Caco-2 (cell line): ENCODE measurements at regions not wholly inside any gene's neighbourhood (a gene's known extent, or its start where the extent isn't known, plus 50 kb on each side); places are given as distances from the start of the nearest gene placed in this dataset.
"Not testable (repeated sequence)": the region's sequence is repeated elsewhere in the genome, so short reads cannot be mapped to it uniquely, and the experiment has no call there.

Experiments
- BruUV-seq: library from RNA; stranded (reverse); fragments of 400-500 nt; replicated peaks from 2 replicates; lab custom pipeline; 2021; lab: Mats Ljungman, UMichigan
- CTCF ChIA-PET: fragments of 300-600 bp; sonication (Branson Sonifier 250); formaldehyde crosslinking; loops from one replicate; lab custom pipeline; 2022; ENCODE audit warnings: antibody characterized with exemption; lab: Charles Lee
- POLR2A ChIA-PET: fragments of 300-600 bp; sonication (Branson Sonifier 250); formaldehyde crosslinking; loops from one replicate; lab custom pipeline; 2022; ENCODE audit warnings: antibody characterized with exemption; lab: Charles Lee
- DNase-seq, 2 experiments: peaks; one replicate each; pipeline versions ENCODE4 v3.0.0 to v3.0.0-alpha.2; 2020 to 2022
- H3K27me3 ChIP-seq: replicated peaks from 2 replicates; pipeline ENCODE4 v1.6.0; 2011; ENCODE audit warnings: low read length; ENCODE audit not compliant: control insufficient read depth, insufficient read depth
- H3K36me3 ChIP-seq: 2 replicates; pipeline ENCODE4 v1.5.1; 2011; ENCODE audit warnings: low read length; ENCODE audit not compliant: control insufficient read depth, insufficient read depth
- H3K4me1 ChIP-seq: fragments of 250-450 bp; sonication (Bioruptor Pico); 2 replicates; pipeline ENCODE4 v1.5.1; 2020; ENCODE audit warnings: mild to moderate bottlenecking
- H3K4me3 ChIP-seq: 2 replicates; pipeline ENCODE4 v1.5.1; 2011; ENCODE audit warnings: low read depth, mild to moderate bottlenecking, control low read depth, low read length
- H3K9me3 ChIP-seq: fragments of 250-450 bp; sonication (Bioruptor Pico); 2 replicates; pipeline ENCODE4 v1.5.1; 2020; ENCODE audit warnings: mild to moderate bottlenecking, moderate library complexity
- H3K27ac Mint-ChIP-seq: one replicate; pipeline ENCODE4 v1.8.0; 2022; ENCODE audit warnings: mixed read lengths; ENCODE audit not compliant: unreplicated experiment
- H3K27me3 Mint-ChIP-seq: one replicate; pipeline ENCODE4 v1.8.0; 2022; ENCODE audit warnings: mixed read lengths; ENCODE audit not compliant: insufficient read depth, unreplicated experiment
- H3K36me3 Mint-ChIP-seq: one replicate; pipeline ENCODE4 v1.8.0; 2022; ENCODE audit warnings: mild to moderate bottlenecking, mixed read lengths; ENCODE audit not compliant: insufficient read depth, unreplicated experiment
- H3K4me1 Mint-ChIP-seq: one replicate; pipeline ENCODE4 v1.8.0; 2022; ENCODE audit warnings: low read depth, mixed read lengths; ENCODE audit not compliant: unreplicated experiment
- H3K4me3 Mint-ChIP-seq: one replicate; pipeline ENCODE4 v1.8.0; 2022; ENCODE audit warnings: mild to moderate bottlenecking, moderate library complexity, mixed read lengths; ENCODE audit not compliant: unreplicated experiment
- H3K9me3 Mint-ChIP-seq: one replicate; pipeline ENCODE4 v1.8.0; 2022; ENCODE audit warnings: mixed read lengths; ENCODE audit not compliant: unreplicated experiment
- intact Hi-C: fragments of 100-400 bp; cut with micrococcal nuclease; formaldehyde crosslinking; loops from one replicate; pipeline ENCODE4 v1.10.0; 2022; ENCODE audit not compliant: unreplicated experiment
- TF ChIP-seq, protein P1 (sequence below), 2 experiments: fragments of 200-600 bp in 1 of 2; IDR thresholded peaks; 1 replicate in 1 of 2; 2 replicates in 1 of 2; pipeline versions ENCODE4 v1.5.1 to v1.8.0; 2011 to 2022; ENCODE audit warnings: antibody characterized with exemption in 1 of 2, control low read depth in 1 of 2, inconsistent platforms in 1 of 2, low read depth in 1 of 2, low read length in 1 of 2, mild to moderate bottlenecking in 1 of 2, moderate library complexity in 1 of 2; ENCODE audit not compliant: insufficient read depth in 1 of 2, severe bottlenecking in 1 of 2, unreplicated experiment in 1 of 2

DNA sequence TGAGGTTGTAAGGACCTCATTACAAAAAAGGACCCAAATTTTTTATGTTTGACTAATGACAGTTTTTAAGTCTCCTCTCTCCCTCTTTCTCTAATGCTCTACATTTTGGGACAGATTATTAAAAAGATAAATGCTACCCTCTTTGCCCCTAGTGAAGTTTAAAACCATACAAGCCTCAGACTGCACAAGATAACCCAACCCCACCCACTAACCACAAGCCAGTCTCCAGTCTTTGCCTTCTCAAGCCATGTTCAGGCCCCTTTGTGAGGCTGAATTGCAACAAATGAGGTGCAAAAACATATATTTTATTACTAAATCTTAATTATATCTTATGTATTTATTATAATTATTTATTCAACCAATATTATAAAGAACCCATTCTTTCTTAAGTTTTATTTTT, 597.2 kb upstream of the BRINP3 start:
- H3K9me3 ChIP-seq: peaks cover 4% of the 10 kb centered on the region; the same call in 1 of the 2 replicates
- Mint-ChIP-seq H3K27ac (no peak overlapping the region), H3K9me3 (no peaks in the 10 kb centered on the region), H3K4me1 (no peaks in the 10 kb centered on the region), H3K36me3 (no peaks in the 10 kb centered on the region), H3K27me3 (no peaks in the 10 kb centered on the region), H3K4me3 (no peak overlapping the region)
- intact Hi-C loops: no loop called here
- H3K4me1 ChIP-seq: no peaks in the 10 kb centered on the region
- no TSS peak for BruUV-seq
- TF ChIP-seq, protein P1, sequence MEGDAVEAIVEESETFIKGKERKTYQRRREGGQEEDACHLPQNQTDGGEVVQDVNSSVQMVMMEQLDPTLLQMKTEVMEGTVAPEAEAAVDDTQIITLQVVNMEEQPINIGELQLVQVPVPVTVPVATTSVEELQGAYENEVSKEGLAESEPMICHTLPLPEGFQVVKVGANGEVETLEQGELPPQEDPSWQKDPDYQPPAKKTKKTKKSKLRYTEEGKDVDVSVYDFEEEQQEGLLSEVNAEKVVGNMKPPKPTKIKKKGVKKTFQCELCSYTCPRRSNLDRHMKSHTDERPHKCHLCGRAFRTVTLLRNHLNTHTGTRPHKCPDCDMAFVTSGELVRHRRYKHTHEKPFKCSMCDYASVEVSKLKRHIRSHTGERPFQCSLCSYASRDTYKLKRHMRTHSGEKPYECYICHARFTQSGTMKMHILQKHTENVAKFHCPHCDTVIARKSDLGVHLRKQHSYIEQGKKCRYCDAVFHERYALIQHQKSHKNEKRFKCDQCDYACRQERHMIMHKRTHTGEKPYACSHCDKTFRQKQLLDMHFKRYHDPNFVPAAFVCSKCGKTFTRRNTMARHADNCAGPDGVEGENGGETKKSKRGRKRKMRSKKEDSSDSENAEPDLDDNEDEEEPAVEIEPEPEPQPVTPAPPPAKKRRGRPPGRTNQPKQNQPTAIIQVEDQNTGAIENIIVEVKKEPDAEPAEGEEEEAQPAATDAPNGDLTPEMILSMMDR (IDR thresholded peaks at IDR 0.05; ENCODE audit: insufficient read depth in 1 of 2, low read depth in 1 of 2, low read length in 1 of 2, severe bottlenecking in 1 of 2, unreplicated experiment in 1 of 2): no peak
- H3K27me3 ChIP-seq: no peaks in the 10 kb centered on the region
- no peak overlapping the region for H3K4me3 ChIP-seq
- ChIA-PET POLR2A (no interaction called here), CTCF (no interaction called here)
- no peak for DNase-seq
- H3K36me3 ChIP-seq: no peaks in the 10 kb centered on the region

DNA sequence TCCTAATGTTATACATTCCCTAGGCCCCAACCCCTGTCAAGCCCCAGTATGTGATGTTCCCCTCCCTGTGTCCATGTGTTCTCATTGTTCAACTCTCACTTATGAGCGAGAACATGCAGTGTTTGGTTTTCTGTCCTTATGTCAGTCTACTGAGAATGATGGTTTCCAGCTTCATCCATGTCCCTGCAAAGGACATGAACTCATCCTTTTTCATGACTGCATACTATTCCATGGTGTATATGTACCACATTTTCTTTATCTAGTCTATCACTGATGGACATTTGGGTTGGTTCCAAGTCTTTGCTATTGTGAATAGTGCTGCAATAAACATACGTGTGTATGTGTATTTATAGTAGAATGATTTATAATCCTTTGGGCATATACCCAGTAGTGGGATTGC, 605.4 kb upstream of the BRINP3 start:
- POLR2A ChIA-PET, H3K27me3 ChIP-seq, H3K36me3 ChIP-seq, H3K9me3 ChIP-seq, DNase-seq, H3K4me3 ChIP-seq, H3K27me3 Mint-ChIP-seq, CTCF ChIA-PET, H3K4me3 Mint-ChIP-seq, H3K36me3 Mint-ChIP-seq, BruUV-seq, H3K4me1 Mint-ChIP-seq, H3K4me1 ChIP-seq, H3K9me3 Mint-ChIP-seq, H3K27ac Mint-ChIP-seq, intact Hi-C loops: not testable (repeated sequence)

DNA sequence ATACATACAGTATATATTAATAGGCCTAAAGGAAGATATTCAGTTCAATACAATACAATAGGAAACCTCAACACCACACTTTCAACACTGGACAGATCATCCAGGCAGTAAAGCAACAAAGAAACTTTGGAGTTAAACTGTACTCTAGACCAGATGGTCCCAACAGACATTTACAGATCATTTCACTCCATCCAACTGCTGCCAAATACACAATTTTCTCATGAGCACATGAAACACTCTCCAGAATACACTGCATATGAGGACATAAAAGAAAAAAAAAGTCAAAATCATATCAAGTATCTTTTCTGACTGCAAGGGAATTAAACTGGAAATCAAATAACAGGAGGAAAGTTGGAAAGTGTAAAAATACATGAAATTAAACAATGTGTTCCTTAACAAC, 607.5 kb upstream of the BRINP3 start:
- no peak for DNase-seq
- H3K9me3 ChIP-seq: no peaks in the 10 kb centered on the region; the same call in 1 of the 2 replicates
- no peaks in the 10 kb centered on the region for H3K9me3 Mint-ChIP-seq
- no peaks in the 10 kb centered on the region for H3K4me1 ChIP-seq
- H3K27ac Mint-ChIP-seq: no peak overlapping the region
- no TSS peak for BruUV-seq
- no peaks in the 10 kb centered on the region for H3K4me1 Mint-ChIP-seq
- H3K27me3 Mint-ChIP-seq: no peaks in the 10 kb centered on the region
- intact Hi-C loops: no loop called here
- H3K27me3 ChIP-seq: no peaks in the 10 kb centered on the region
- H3K4me3 Mint-ChIP-seq: no peak overlapping the region
- no peaks in the 10 kb centered on the region for H3K36me3 Mint-ChIP-seq
- TF ChIP-seq, protein P1 (IDR thresholded peaks at IDR 0.05; ENCODE audit: insufficient read depth in 1 of 2, low read depth in 1 of 2, low read length in 1 of 2, severe bottlenecking in 1 of 2, unreplicated experiment in 1 of 2): no peak
- ChIA-PET CTCF (no interaction called here), POLR2A (no interaction called here)
- H3K36me3 ChIP-seq: no peaks in the 10 kb centered on the region
- H3K4me3 ChIP-seq: no peak overlapping the region

DNA sequence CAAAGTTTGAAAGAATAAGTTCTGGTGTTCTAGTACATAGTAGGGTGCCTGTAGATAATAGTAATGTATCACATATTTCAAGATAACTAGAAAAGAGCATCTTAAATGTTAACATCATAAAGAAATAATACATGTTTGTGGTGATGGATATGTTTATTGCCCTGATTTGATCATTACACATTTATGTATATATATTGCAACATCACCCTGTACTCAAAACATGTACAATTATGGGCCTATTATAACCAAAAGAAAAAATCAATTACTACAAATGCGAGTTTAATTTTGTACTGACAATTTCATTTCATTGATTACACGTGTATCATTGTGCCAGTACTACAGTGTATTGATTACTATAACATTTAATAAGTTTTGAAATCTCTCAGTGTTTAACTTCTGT, 609.2 kb upstream of the BRINP3 start:
- Mint-ChIP-seq H3K36me3 (no peaks in the 10 kb centered on the region), H3K4me3 (no peak overlapping the region), H3K9me3 (no peaks in the 10 kb centered on the region), H3K27ac (no peak overlapping the region), H3K4me1 (no peaks in the 10 kb centered on the region), H3K27me3 (no peaks in the 10 kb centered on the region)
- ChIA-PET POLR2A (no interaction called here), CTCF (no interaction called here)
- Histone ChIP-seq H3K9me3 (no peaks in the 10 kb centered on the region), H3K36me3 (no peaks in the 10 kb centered on the region), H3K27me3 (no peaks in the 10 kb centered on the region), H3K4me1 (no peaks in the 10 kb centered on the region), H3K4me3 (no peak overlapping the region)
- no peak for DNase-seq
- TF ChIP-seq, protein P1 (IDR thresholded peaks at IDR 0.05; ENCODE audit: insufficient read depth in 1 of 2, low read depth in 1 of 2, low read length in 1 of 2, severe bottlenecking in 1 of 2, unreplicated experiment in 1 of 2): no peak
- BruUV-seq: no TSS peak
- intact Hi-C loops: no loop called here
